Activated CD4-positive, alpha-beta memory T cell treated with anti-CD3 and anti-CD28 coated beads for 36 hours (primary cell): ENCODE measurements at regions not wholly inside any gene's neighbourhood (a gene's known extent, or its start where the extent isn't known, plus 50 kb on each side); places are given as distances from the start of the nearest gene placed in this dataset.

ENCODE experiments used
- CTCF ChIA-PET: fragments of 350-600 bp; sonication (Branson Sonifier 250); formaldehyde crosslinking; loops from one replicate; lab custom pipeline; 2021; ENCODE audit warnings: antibody characterized with exemption, inconsistent platforms; lab: Charles Lee
- POLR2A ChIA-PET: fragments of 350-600 bp; sonication (Branson Sonifier 250); formaldehyde crosslinking; loops from one replicate; lab custom pipeline; 2021; ENCODE audit warnings: antibody characterized with exemption; lab: Charles Lee
- DNase-seq: peaks from one replicate; pipeline ENCODE4 v3.0.0-alpha.2; 2020
- H3K27ac Mint-ChIP-seq: one replicate; pipeline ENCODE4 v1.8.0; 2021; ENCODE audit warnings: mixed read lengths
- H3K27me3 Mint-ChIP-seq: one replicate; pipeline ENCODE4 v1.8.0; 2021; ENCODE audit warnings: mixed read lengths
- H3K36me3 Mint-ChIP-seq: one replicate; pipeline ENCODE4 v1.8.0; 2021; ENCODE audit warnings: mixed read lengths
- H3K4me1 Mint-ChIP-seq: one replicate; pipeline ENCODE4 v1.8.0; 2021; ENCODE audit warnings: low read depth, mixed read lengths
- H3K4me3 Mint-ChIP-seq: one replicate; pipeline ENCODE4 v1.8.0; 2021; ENCODE audit warnings: mild to moderate bottlenecking, mixed read lengths
- H3K9me3 Mint-ChIP-seq: one replicate; pipeline ENCODE4 v1.8.0; 2021; ENCODE audit warnings: mixed read lengths
- intact Hi-C: fragments of 100-400 bp; cut with micrococcal nuclease; formaldehyde crosslinking; loops from one replicate; pipeline ENCODE4 v1.15.1; 2023

- no peak for DNase-seq
- Mint-ChIP-seq H3K9me3 (no peaks in the 10 kb centered on the region), H3K4me3 (no peak overlapping the region), H3K27ac (no peak overlapping the region), H3K27me3 (no peaks in the 10 kb centered on the region), H3K36me3 (peaks cover 4% of the 10 kb centered on the region), H3K4me1 (peaks cover under 1% of the 10 kb centered on the region)
- intact Hi-C loops = no loop called here
- ChIA-PET POLR2A (no interaction called here), CTCF (no interaction called here)
Measured at GRCh38 chr6:158249340-158249836, 62.9 kb upstream of the TULP4 start.

GRCh38 chr6:158251565-158251964, 60.7 kb upstream of the TULP4 start:
- ChIA-PET CTCF (interaction anchor here (0.8 kb wide), 1 partner anchor 30 kb away, joined by 4 read pairs; no protein-coding TSS in a partner anchor), POLR2A (no interaction called here)
- no peak overlapping the region for H3K4me3 Mint-ChIP-seq
- H3K27me3 Mint-ChIP-seq = no peaks in the 10 kb centered on the region
- no peak for DNase-seq
- intact Hi-C loops = no loop called here
- no peak overlapping the region for H3K27ac Mint-ChIP-seq
- H3K36me3 Mint-ChIP-seq = peaks cover 1% of the 10 kb centered on the region
- H3K9me3 Mint-ChIP-seq = no peaks in the 10 kb centered on the region
- H3K4me1 Mint-ChIP-seq = peaks cover 16% of the 10 kb centered on the region

- Mint-ChIP-seq H3K27me3 (no peaks in the 10 kb centered on the region), H3K27ac (no peak overlapping the region), H3K4me1 (peaks cover 26% of the 10 kb centered on the region), H3K36me3 (peaks cover 1% of the 10 kb centered on the region), H3K9me3 (no peaks in the 10 kb centered on the region), H3K4me3 (no peak overlapping the region)
- no peak for DNase-seq
- CTCF ChIA-PET = no interaction called here
- intact Hi-C loops = no loop called here
- POLR2A ChIA-PET = no interaction called here
Measured at GRCh38 chr6:158253248-158253647, 59.0 kb upstream of the TULP4 start.

GRCh38 chr6:158255275-158255988, 56.8 kb upstream of the TULP4 start:
- Mint-ChIP-seq H3K4me3 (no peak overlapping the region), H3K27me3 (no peaks in the 10 kb centered on the region), H3K4me1 (peaks cover 26% of the 10 kb centered on the region), H3K27ac (no peak overlapping the region), H3K36me3 (peaks cover 1% of the 10 kb centered on the region), H3K9me3 (no peaks in the 10 kb centered on the region)
- ChIA-PET POLR2A (no interaction called here), CTCF (interaction anchor here (0.7 kb wide), 1 partner anchor 9 kb away, joined by 3 read pairs; no protein-coding TSS in a partner anchor)
- no peak for DNase-seq
- intact Hi-C loops = no loop called here

- POLR2A ChIA-PET = no interaction called here
- Mint-ChIP-seq H3K36me3 (peaks cover 1% of the 10 kb centered on the region), H3K4me3 (no peak overlapping the region), H3K9me3 (no peaks in the 10 kb centered on the region), H3K27me3 (no peaks in the 10 kb centered on the region), H3K27ac (no peak overlapping the region), H3K4me1 (peaks cover 26% of the 10 kb centered on the region)
- no peak for DNase-seq
- CTCF ChIA-PET = interaction anchor here (0.7 kb wide), 1 partner anchor 9 kb away, joined by 3 read pairs; no protein-coding TSS in a partner anchor
- intact Hi-C loops = no loop called here
Measured at GRCh38 chr6:158255989-158256601, 56.2 kb upstream of the TULP4 start.

GRCh38 chr6:158256746-158257424, 55.4 kb upstream of the TULP4 start:
- intact Hi-C loops = no loop called here
- peaks cover 1% of the 10 kb centered on the region for H3K36me3 Mint-ChIP-seq
- H3K9me3 Mint-ChIP-seq = no peaks in the 10 kb centered on the region
- H3K27me3 Mint-ChIP-seq = no peaks in the 10 kb centered on the region
- ChIA-PET POLR2A (no interaction called here), CTCF (interaction anchor here (0.6 kb wide), 1 partner anchor 98 kb away, joined by 3 read pairs; no protein-coding TSS in a partner anchor)
- no peak overlapping the region for H3K27ac Mint-ChIP-seq
- DNase-seq = no peak
- peaks cover 28% of the 10 kb centered on the region for H3K4me1 Mint-ChIP-seq
- no peak overlapping the region for H3K4me3 Mint-ChIP-seq

- Mint-ChIP-seq H3K36me3 (peaks cover 1% of the 10 kb centered on the region), H3K4me3 (no peak overlapping the region), H3K27me3 (no peaks in the 10 kb centered on the region), H3K27ac (no peak overlapping the region), H3K4me1 (peaks cover 33% of the 10 kb centered on the region), H3K9me3 (no peaks in the 10 kb centered on the region)
- ChIA-PET POLR2A (no interaction called here), CTCF (no interaction called here)
- intact Hi-C loops = no loop called here
- DNase-seq = no peak
Measured at GRCh38 chr6:158257425-158257759, 54.9 kb upstream of the TULP4 start.

GRCh38 chr6:158257781-158258180, 54.5 kb upstream of the TULP4 start:
- H3K4me3 Mint-ChIP-seq = no peak overlapping the region
- CTCF ChIA-PET = no interaction called here
- POLR2A ChIA-PET = no interaction called here
- H3K27ac Mint-ChIP-seq = no peak overlapping the region
- no peak for DNase-seq
- H3K36me3 Mint-ChIP-seq = no peaks in the 10 kb centered on the region
- no peaks in the 10 kb centered on the region for H3K9me3 Mint-ChIP-seq
- intact Hi-C loops = no loop called here
- H3K27me3 Mint-ChIP-seq = no peaks in the 10 kb centered on the region
- peaks cover 37% of the 10 kb centered on the region for H3K4me1 Mint-ChIP-seq

GRCh38 chr6:158259136-158259535, 53.1 kb upstream of the TULP4 start:
- peaks cover 40% of the 10 kb centered on the region for H3K4me1 Mint-ChIP-seq
- no peak overlapping the region for H3K4me3 Mint-ChIP-seq
- no peaks in the 10 kb centered on the region for H3K27me3 Mint-ChIP-seq
- POLR2A ChIA-PET = no interaction called here
- intact Hi-C loops = no loop called here
- H3K36me3 Mint-ChIP-seq = no peaks in the 10 kb centered on the region
- no peaks in the 10 kb centered on the region for H3K9me3 Mint-ChIP-seq
- no peak overlapping the region for H3K27ac Mint-ChIP-seq
- no peak for DNase-seq
- CTCF ChIA-PET = interaction anchor here (0.9 to 1.7 kb wide), 3 partner anchors 26 to 45 kb away, joined by 3 to 6 read pairs (median 3); no protein-coding TSS in a partner anchor

GRCh38 chr6:158259845-158260244, 52.4 kb upstream of the TULP4 start:
- H3K27me3 Mint-ChIP-seq = no peaks in the 10 kb centered on the region
- ChIA-PET CTCF (interaction anchor here (1.4 to 1.7 kb wide), 2 partner anchors 39 to 46 kb away, joined by 3 to 6 read pairs; no protein-coding TSS in a partner anchor), POLR2A (no interaction called here)
- intact Hi-C loops = no loop called here
- H3K4me1 Mint-ChIP-seq = peaks cover 40% of the 10 kb centered on the region
- no peaks in the 10 kb centered on the region for H3K36me3 Mint-ChIP-seq
- H3K9me3 Mint-ChIP-seq = no peaks in the 10 kb centered on the region
- H3K27ac Mint-ChIP-seq = no peak overlapping the region
- H3K4me3 Mint-ChIP-seq = no peak overlapping the region
- no peak for DNase-seq

- Mint-ChIP-seq H3K4me3 (no peak overlapping the region), H3K27ac (no peak overlapping the region), H3K36me3 (no peaks in the 10 kb centered on the region), H3K4me1 (peaks cover 20% of the 10 kb centered on the region), H3K9me3 (no peaks in the 10 kb centered on the region), H3K27me3 (no peaks in the 10 kb centered on the region)
- POLR2A ChIA-PET = interaction anchor here (0.8 kb wide), 1 partner anchor 9 kb away, joined by 4 read pairs; no protein-coding TSS in a partner anchor
- intact Hi-C loops = no loop called here
- CTCF ChIA-PET = interaction anchor here (0.9 to 2.5 kb wide), 3 partner anchors 41 to 257 kb away, joined by 3 to 9 read pairs (median 8); no protein-coding TSS in a partner anchor
- DNase-seq = no peak
Measured at GRCh38 chr6:158262082-158262481, 50.2 kb upstream of the TULP4 start.
